SK-N-SH (cell line): ENCODE measurements at regions not wholly inside any gene's neighbourhood (a gene's known extent, or its start where the extent isn't known, plus 50 kb on each side); places are given as distances from the start of the nearest gene placed in this dataset.

ENCODE experiments used
- CTCF ChIA-PET: fragments of 300-600, 350-600 bp; formaldehyde crosslinking; extraction: SDS; loops from one replicate; lab custom pipeline; 2021; lab: Yijun Ruan, JAX
- POLR2A ChIA-PET: fragments of 350-600 bp; sonication (Branson Sonifier 250); formaldehyde crosslinking; extraction: SDS; loops from one replicate; lab custom pipeline; 2020; ENCODE audit warnings: antibody characterized with exemption, inconsistent platforms; lab: Yijun Ruan, JAX
- DNase-seq: peaks from one replicate; pipeline ENCODE4 v3.0.0; 2012
- H2AFZ ChIP-seq: fragments of 200-600 bp; sonication (generic); 2 replicates; pipeline ENCODE4 v1.8.1; 2016; ENCODE audit warnings: antibody characterized with exemption, mild to moderate bottlenecking, low read depth
- H3F3A ChIP-seq: fragments of 200-600 bp; sonication (generic); replicated peaks from 2 replicates; pipeline ENCODE3; 2016; ENCODE audit warnings: antibody characterized with exemption, mild to moderate bottlenecking; ENCODE audit not compliant: insufficient read depth
- H3K27ac ChIP-seq, 2 experiments: fragments of 200-500 bp in 1 of 2; fragments of 200-600 bp in 1 of 2; sonication (Bioruptor generic) in 1 of 2; sonication (generic), shearing (Covaris generic) in 1 of 2; 2 replicates each; pipeline versions ENCODE4 v1.5.1 to v1.6.1; 2014 to 2016; ENCODE audit warnings: low read depth in 2 of 2, inconsistent platforms in 1 of 2, low read length in 1 of 2, mild to moderate bottlenecking in 1 of 2, mixed read lengths in 1 of 2
- H3K27me3 ChIP-seq: fragments of 200-600 bp; sonication (generic), shearing (Covaris generic); 2 replicates; pipeline ENCODE4 v1.6.1; 2016; ENCODE audit warnings: mixed run types; ENCODE audit not compliant: insufficient read depth
- H3K36me3 ChIP-seq, 2 experiments: fragments of 200-500 bp in 1 of 2; fragments of 200-600 bp in 1 of 2; sonication (Bioruptor generic) in 1 of 2; sonication (generic) in 1 of 2; replicated peaks in 1 of 2; 2 replicates each; pipeline versions ENCODE3 to v1.5.1; 2014 to 2016; ENCODE audit warnings: low read length in 1 of 2, mild to moderate bottlenecking in 1 of 2; ENCODE audit not compliant: insufficient read depth in 2 of 2, control insufficient read depth in 1 of 2
- H3K4me1 ChIP-seq, 2 experiments: fragments of 200-500 bp in 1 of 2; fragments of 200-600 bp in 1 of 2; sonication (Bioruptor generic) in 1 of 2; sonication (generic), shearing (Covaris generic) in 1 of 2; 2 replicates each; pipeline versions ENCODE4 v1.5.1 to v1.6.1; 2014 to 2016; ENCODE audit warnings: low read depth in 1 of 2, low read length in 1 of 2, mixed run types in 1 of 2; ENCODE audit not compliant: insufficient read depth in 2 of 2, control insufficient read depth in 1 of 2
- H3K4me2 ChIP-seq: fragments of 200-600 bp; sonication (generic), shearing (Covaris generic); 2 replicates; pipeline ENCODE4 v1.6.1; 2017; ENCODE audit warnings: mixed run types
- H3K4me3 ChIP-seq, 2 experiments: fragments of 200-500 bp in 1 of 2; fragments of 200-600 bp in 1 of 2; sonication (Bioruptor generic) in 1 of 2; sonication (generic), shearing (Covaris generic) in 1 of 2; 2 replicates each; pipeline versions ENCODE4 v1.5.1 to v1.8.1; 2014 to 2016; ENCODE audit warnings: low read depth in 2 of 2, inconsistent platforms in 1 of 2, low read length in 1 of 2, mild to moderate bottlenecking in 1 of 2, mixed read lengths in 1 of 2, moderate library complexity in 1 of 2
- H3K79me2 ChIP-seq: fragments of 200-600 bp; sonication (generic); 2 replicates; pipeline ENCODE4 v1.8.1; 2017; ENCODE audit warnings: mild to moderate bottlenecking; ENCODE audit not compliant: insufficient read depth
- H3K9ac ChIP-seq: fragments of 200-600 bp; sonication (generic); 2 replicates; pipeline ENCODE4 v1.6.1; 2017; ENCODE audit warnings: mixed run types
- H3K9me2 ChIP-seq: fragments of 200-600 bp; sonication (generic); 2 replicates; pipeline ENCODE4 v1.6.1; 2017; ENCODE audit warnings: mixed run types
- H3K9me3 ChIP-seq: fragments of 200-600 bp; sonication (generic); 2 replicates; pipeline ENCODE4 v1.6.1; 2017; ENCODE audit warnings: mixed run types, mild to moderate bottlenecking, moderate library complexity
- H4K20me1 ChIP-seq: fragments of 200-600 bp; sonication (generic); 2 replicates; pipeline ENCODE4 v1.6.1; 2017; ENCODE audit warnings: mild to moderate bottlenecking, mixed run types; ENCODE audit not compliant: insufficient read depth
- CHD2 ChIP-seq: fragments of 150-350 bp; IDR thresholded peaks from 2 replicates; pipeline ENCODE4 v1.6.1; 2018; ENCODE audit warnings: low read length; ENCODE audit not compliant: partially characterized antibody
- ELF1 ChIP-seq: IDR thresholded peaks from 2 replicates; pipeline ENCODE4 v1.4.0; 2012
- EP300 ChIP-seq, 2 experiments: IDR thresholded peaks; 2 replicates each; pipeline versions ENCODE4 v1.4.0 to v1.6.1; 2012; ENCODE audit warnings: borderline replicate concordance in 1 of 2, low read depth in 1 of 2, low read length in 1 of 2
- FOSL2 ChIP-seq: IDR thresholded peaks from 2 replicates; pipeline ENCODE4 v1.4.0; 2012; ENCODE audit warnings: low read depth, mild to moderate bottlenecking, moderate library complexity, borderline replicate concordance
- FOXJ3 ChIP-seq: sonication (generic); formaldehyde crosslinking; IDR thresholded peaks from 2 replicates; pipeline ENCODE4 v1.5.1; 2020; ENCODE audit warnings: mild to moderate bottlenecking, missing genetic modification reagents
- GABPA ChIP-seq: IDR thresholded peaks from 2 replicates; pipeline ENCODE4 v1.4.0; 2012; ENCODE audit warnings: low read depth, mild to moderate bottlenecking
- GATA2 ChIP-seq: sonication (generic); formaldehyde crosslinking; IDR thresholded peaks from 2 replicates; pipeline ENCODE4 v1.5.0; 2020; ENCODE audit warnings: mild to moderate bottlenecking, missing genetic modification reagents
- JUND ChIP-seq: IDR thresholded peaks from 2 replicates; pipeline ENCODE4 v1.4.0; 2012
- MXI1 ChIP-seq: IDR thresholded peaks from 2 replicates; pipeline ENCODE4 v1.6.1; 2012; ENCODE audit warnings: mild to moderate bottlenecking, low read depth, low read length, improper control_type of control experiment
- NFIC ChIP-seq: IDR thresholded peaks from 2 replicates; pipeline ENCODE4 v1.4.0; 2012; ENCODE audit warnings: borderline replicate concordance
- RCOR1 ChIP-seq: fragments of 150-350 bp; IDR thresholded peaks from 2 replicates; pipeline ENCODE4 v1.6.1; 2017; ENCODE audit warnings: antibody characterized with exemption, low read length
- RFX5 ChIP-seq: IDR thresholded peaks from 2 replicates; pipeline ENCODE4 v1.6.1; 2012; ENCODE audit warnings: mild to moderate bottlenecking, improper control_type of control experiment, low read length
- RXRA ChIP-seq: IDR thresholded peaks from 2 replicates; pipeline ENCODE4 v1.4.0; 2012; ENCODE audit warnings: low read depth, mild to moderate bottlenecking, borderline replicate concordance
- TAF1 ChIP-seq: IDR thresholded peaks from 2 replicates; pipeline ENCODE4 v1.6.1; 2012; ENCODE audit warnings: low read depth, mild to moderate bottlenecking, low read length, moderate library complexity, borderline replicate concordance
- TCF12 ChIP-seq: IDR thresholded peaks from 2 replicates; pipeline ENCODE4 v1.4.0; 2012
- YY1 ChIP-seq: IDR thresholded peaks from 2 replicates; pipeline ENCODE4 v1.4.0; 2012; ENCODE audit warnings: low read depth, mild to moderate bottlenecking
- WGBS: methylation state at CpG from one replicate; pipeline ENCODE4 v1.1.6; 2017; ENCODE audit warnings: low lambda C conversion rate; 5-methylcytosine and 5-hydroxymethylcytosine counted together
- TF ChIP-seq, protein P1 (sequence below): IDR thresholded peaks from 2 replicates; pipeline ENCODE4 v1.4.0; 2012; ENCODE audit warnings: low read depth, borderline replicate concordance
- TF ChIP-seq, protein P2 (sequence below): fragments of 200-600 bp; sonication (generic); IDR thresholded peaks from 2 replicates; pipeline ENCODE4 v1.6.1; 2017; ENCODE audit warnings: antibody characterized with exemption, mild to moderate bottlenecking, moderate library complexity
- TF ChIP-seq, protein P3 (sequence below): IDR thresholded peaks from 2 replicates; pipeline ENCODE4 v1.6.1; 2012; ENCODE audit warnings: mild to moderate bottlenecking, low read depth, low read length, moderate library complexity
- TF ChIP-seq, protein P4 (sequence below): fragments of 150-350 bp; IDR thresholded peaks from 2 replicates; pipeline ENCODE4 v1.6.1; 2016; ENCODE audit warnings: mild to moderate bottlenecking, low read depth, low read length

DNA sequence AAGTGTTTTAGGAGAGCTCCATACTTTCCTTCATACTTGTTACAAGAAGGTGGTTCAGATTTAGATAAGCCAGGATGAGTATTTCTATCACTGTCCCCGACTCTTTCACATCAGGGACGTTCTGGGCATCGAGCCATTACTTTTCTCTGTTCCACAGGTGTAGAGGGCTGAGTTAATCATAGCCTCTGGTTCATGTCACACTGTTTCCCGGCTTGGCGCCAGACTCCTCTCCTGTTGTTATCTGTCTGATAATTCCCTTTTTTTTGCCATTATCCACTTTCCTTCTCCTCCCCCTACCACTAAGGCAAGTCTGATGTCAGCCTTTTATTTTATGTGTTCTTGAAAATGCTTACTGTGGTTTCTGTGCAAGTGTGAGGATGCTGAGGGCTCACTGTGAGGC is 593.4 kb downstream of the UTRN start:
- Histone ChIP-seq H3K27me3 (no peaks in the 10 kb centered on the region), H3K9me3 (no peaks in the 10 kb centered on the region), H2AFZ (no peak overlapping the region), H3F3A (no peaks in the 10 kb centered on the region), H3K27ac (peak overlapping the region in 1 of 2 experiments; percentile 87; a peak in 2 of 4 replicates), H3K4me2 (no peak overlapping the region), H3K9me2 (no peaks in the 10 kb centered on the region), H3K9ac (no peak overlapping the region), H4K20me1 (no peaks in the 10 kb centered on the region), H3K79me2 (no peaks in the 10 kb centered on the region), H3K4me3 (no peak overlapping the region), H3K36me3 (no peaks in the 10 kb centered on the region), H3K4me1 (peaks cover 0 to 15% of the 10 kb centered on the region in 2 experiments; a peak in 2 of 4 replicates)
- peak; percentile 38 for DNase-seq
- TF ChIP-seq MXI1 = no peak
- TF ChIP-seq ELF1 = no peak
- no peak for TF ChIP-seq NFIC
- no peak for TF ChIP-seq TAF1
- no peak for TF ChIP-seq GABPA
- TF ChIP-seq TCF12 = peak; percentile 20; the same call in 1 of the 2 replicates
- TF ChIP-seq RCOR1 = peak; percentile 83
- TF ChIP-seq EP300 (IDR thresholded peaks at IDR 0.05; ENCODE audit: borderline replicate concordance in 1 of 2, low read depth in 1 of 2, low read length in 1 of 2) = peak in 1 of 2 experiments; percentile 91; a peak in 2 of 4 replicates
- TF ChIP-seq JUND = no peak
- TF ChIP-seq GATA2 (CRISPR knock-in tag) = peak; percentile 88
- TF ChIP-seq CHD2 = peak; percentile 58
- TF ChIP-seq, protein P1, sequence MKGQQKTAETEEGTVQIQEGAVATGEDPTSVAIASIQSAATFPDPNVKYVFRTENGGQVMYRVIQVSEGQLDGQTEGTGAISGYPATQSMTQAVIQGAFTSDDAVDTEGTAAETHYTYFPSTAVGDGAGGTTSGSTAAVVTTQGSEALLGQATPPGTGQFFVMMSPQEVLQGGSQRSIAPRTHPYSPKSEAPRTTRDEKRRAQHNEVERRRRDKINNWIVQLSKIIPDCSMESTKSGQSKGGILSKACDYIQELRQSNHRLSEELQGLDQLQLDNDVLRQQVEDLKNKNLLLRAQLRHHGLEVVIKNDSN = no peak
- TF ChIP-seq FOSL2 = no peak
- no peak for TF ChIP-seq RFX5
- no peak for TF ChIP-seq YY1
- TF ChIP-seq, protein P2, sequence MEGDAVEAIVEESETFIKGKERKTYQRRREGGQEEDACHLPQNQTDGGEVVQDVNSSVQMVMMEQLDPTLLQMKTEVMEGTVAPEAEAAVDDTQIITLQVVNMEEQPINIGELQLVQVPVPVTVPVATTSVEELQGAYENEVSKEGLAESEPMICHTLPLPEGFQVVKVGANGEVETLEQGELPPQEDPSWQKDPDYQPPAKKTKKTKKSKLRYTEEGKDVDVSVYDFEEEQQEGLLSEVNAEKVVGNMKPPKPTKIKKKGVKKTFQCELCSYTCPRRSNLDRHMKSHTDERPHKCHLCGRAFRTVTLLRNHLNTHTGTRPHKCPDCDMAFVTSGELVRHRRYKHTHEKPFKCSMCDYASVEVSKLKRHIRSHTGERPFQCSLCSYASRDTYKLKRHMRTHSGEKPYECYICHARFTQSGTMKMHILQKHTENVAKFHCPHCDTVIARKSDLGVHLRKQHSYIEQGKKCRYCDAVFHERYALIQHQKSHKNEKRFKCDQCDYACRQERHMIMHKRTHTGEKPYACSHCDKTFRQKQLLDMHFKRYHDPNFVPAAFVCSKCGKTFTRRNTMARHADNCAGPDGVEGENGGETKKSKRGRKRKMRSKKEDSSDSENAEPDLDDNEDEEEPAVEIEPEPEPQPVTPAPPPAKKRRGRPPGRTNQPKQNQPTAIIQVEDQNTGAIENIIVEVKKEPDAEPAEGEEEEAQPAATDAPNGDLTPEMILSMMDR = no peak
- TF ChIP-seq, protein P3, sequence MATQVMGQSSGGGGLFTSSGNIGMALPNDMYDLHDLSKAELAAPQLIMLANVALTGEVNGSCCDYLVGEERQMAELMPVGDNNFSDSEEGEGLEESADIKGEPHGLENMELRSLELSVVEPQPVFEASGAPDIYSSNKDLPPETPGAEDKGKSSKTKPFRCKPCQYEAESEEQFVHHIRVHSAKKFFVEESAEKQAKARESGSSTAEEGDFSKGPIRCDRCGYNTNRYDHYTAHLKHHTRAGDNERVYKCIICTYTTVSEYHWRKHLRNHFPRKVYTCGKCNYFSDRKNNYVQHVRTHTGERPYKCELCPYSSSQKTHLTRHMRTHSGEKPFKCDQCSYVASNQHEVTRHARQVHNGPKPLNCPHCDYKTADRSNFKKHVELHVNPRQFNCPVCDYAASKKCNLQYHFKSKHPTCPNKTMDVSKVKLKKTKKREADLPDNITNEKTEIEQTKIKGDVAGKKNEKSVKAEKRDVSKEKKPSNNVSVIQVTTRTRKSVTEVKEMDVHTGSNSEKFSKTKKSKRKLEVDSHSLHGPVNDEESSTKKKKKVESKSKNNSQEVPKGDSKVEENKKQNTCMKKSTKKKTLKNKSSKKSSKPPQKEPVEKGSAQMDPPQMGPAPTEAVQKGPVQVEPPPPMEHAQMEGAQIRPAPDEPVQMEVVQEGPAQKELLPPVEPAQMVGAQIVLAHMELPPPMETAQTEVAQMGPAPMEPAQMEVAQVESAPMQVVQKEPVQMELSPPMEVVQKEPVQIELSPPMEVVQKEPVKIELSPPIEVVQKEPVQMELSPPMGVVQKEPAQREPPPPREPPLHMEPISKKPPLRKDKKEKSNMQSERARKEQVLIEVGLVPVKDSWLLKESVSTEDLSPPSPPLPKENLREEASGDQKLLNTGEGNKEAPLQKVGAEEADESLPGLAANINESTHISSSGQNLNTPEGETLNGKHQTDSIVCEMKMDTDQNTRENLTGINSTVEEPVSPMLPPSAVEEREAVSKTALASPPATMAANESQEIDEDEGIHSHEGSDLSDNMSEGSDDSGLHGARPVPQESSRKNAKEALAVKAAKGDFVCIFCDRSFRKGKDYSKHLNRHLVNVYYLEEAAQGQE = no peak
- peak; percentile 84 for TF ChIP-seq FOXJ3 (CRISPR knock-in tag)
- no peak for TF ChIP-seq RXRA
- TF ChIP-seq, protein P4, sequence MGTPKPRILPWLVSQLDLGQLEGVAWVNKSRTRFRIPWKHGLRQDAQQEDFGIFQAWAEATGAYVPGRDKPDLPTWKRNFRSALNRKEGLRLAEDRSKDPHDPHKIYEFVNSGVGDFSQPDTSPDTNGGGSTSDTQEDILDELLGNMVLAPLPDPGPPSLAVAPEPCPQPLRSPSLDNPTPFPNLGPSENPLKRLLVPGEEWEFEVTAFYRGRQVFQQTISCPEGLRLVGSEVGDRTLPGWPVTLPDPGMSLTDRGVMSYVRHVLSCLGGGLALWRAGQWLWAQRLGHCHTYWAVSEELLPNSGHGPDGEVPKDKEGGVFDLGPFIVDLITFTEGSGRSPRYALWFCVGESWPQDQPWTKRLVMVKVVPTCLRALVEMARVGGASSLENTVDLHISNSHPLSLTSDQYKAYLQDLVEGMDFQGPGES = no peak
- WGBS = 14% methylated on average over 5 of the region's 5 CpGs
- CTCF ChIA-PET = interaction anchor here (0.6 to 1.5 kb wide), 4 partner anchors 54 to 295 kb away, joined by 3 to 4 read pairs (median 3); no protein-coding TSS in a partner anchor
- POLR2A ChIA-PET = no interaction called here
